Panc1 (cell line): ENCODE measurements at regions not wholly inside any gene's neighbourhood (a gene's known extent, or its start where the extent isn't known, plus 50 kb on each side); places are given as distances from the start of the nearest gene placed in this dataset.

Experiments
- ATAC-seq: fragments of 200-7000 bp; cut with Tn5 transposase; 2 replicates; pipeline ENCODE4 v1.9.1; 2020; ENCODE audit warnings: mild to moderate bottlenecking, moderate library complexity
- BruUV-seq: library from RNA; stranded (reverse); fragments of 400-500 nt; replicated peaks from 2 replicates; lab custom pipeline; 2021; lab: Mats Ljungman, UMichigan
- CTCF ChIA-PET: fragments of 300-600 bp; sonication (Branson Sonifier 250); formaldehyde crosslinking; loops from one replicate; lab custom pipeline; 2022; ENCODE audit warnings: antibody characterized with exemption; lab: Charles Lee
- POLR2A ChIA-PET: fragments of 300-600 bp; sonication (Branson Sonifier 250); formaldehyde crosslinking; loops from one replicate; lab custom pipeline; 2022; ENCODE audit warnings: antibody characterized with exemption; lab: Charles Lee
- DNase-seq: peaks from one replicate; pipeline ENCODE4 v3.0.0-alpha.2; 2010; ENCODE audit warnings: low read depth, low spot score
- H3K27ac ChIP-seq: 2 replicates; pipeline ENCODE4 v1.5.1; 2011; ENCODE audit warnings: mild to moderate bottlenecking, low read length, inconsistent platforms
- H3K27me3 ChIP-seq: fragments of 200-500 bp; sonication (Bioruptor generic); 2 replicates; pipeline ENCODE4 v1.6.0; 2014; ENCODE audit warnings: low read length, inconsistent platforms; ENCODE audit not compliant: control insufficient read depth, insufficient read depth
- H3K36me3 ChIP-seq: fragments of 200-500 bp; sonication (Bioruptor generic); 2 replicates; pipeline ENCODE4 v1.5.1; 2014; ENCODE audit warnings: inconsistent platforms, mild to moderate bottlenecking, low read length, moderate library complexity; ENCODE audit not compliant: control insufficient read depth, insufficient read depth
- H3K4me1 ChIP-seq: 2 replicates; pipeline ENCODE4 v1.5.1; 2011; ENCODE audit warnings: inconsistent platforms, mild to moderate bottlenecking, low read length, moderate library complexity; ENCODE audit not compliant: control insufficient read depth, insufficient read depth
- H3K4me3 ChIP-seq, 2 experiments: 2 replicates each; pipeline ENCODE4 v1.5.1; 2011 to 2012; ENCODE audit warnings: low read depth in 2 of 2, low read length in 2 of 2, mild to moderate bottlenecking in 2 of 2, inconsistent platforms in 1 of 2, moderate library complexity in 1 of 2
- H3K9me3 ChIP-seq: fragments of 200-500 bp; sonication (Bioruptor generic); 2 replicates; pipeline ENCODE4 v1.5.1; 2014; ENCODE audit warnings: low read depth, mild to moderate bottlenecking, inconsistent platforms, low read length, moderate library complexity; ENCODE audit not compliant: control insufficient read depth, insufficient read depth
- CTCF ChIP-seq: fragments of 450-650 bp; IDR thresholded peaks from 2 replicates; pipeline ENCODE4 v1.5.1; 2017; ENCODE audit warnings: mild to moderate bottlenecking
- POLR2AphosphoS5 ChIP-seq: IDR thresholded peaks from 2 replicates; pipeline ENCODE4 v1.6.1; 2012; ENCODE audit warnings: mild to moderate bottlenecking, low read depth, low read length, moderate library complexity
- REST ChIP-seq, 2 experiments: IDR thresholded peaks; 2 replicates each; pipeline ENCODE4 v1.6.1; 2011 to 2012; ENCODE audit warnings: low read depth in 2 of 2, control low read depth in 1 of 2, low read length in 1 of 2, mild to moderate bottlenecking in 1 of 2, moderate library complexity in 1 of 2; ENCODE audit not compliant: insufficient read depth in 1 of 2
- SIN3A ChIP-seq: IDR thresholded peaks from 2 replicates; pipeline ENCODE4 v1.6.1; 2012; ENCODE audit warnings: low read depth, mild to moderate bottlenecking, low read length, moderate library complexity, borderline replicate concordance; ENCODE audit not compliant: insufficient read depth
- TCF7L2 ChIP-seq: IDR thresholded peaks from 2 replicates; pipeline ENCODE4 v1.6.1; 2011; ENCODE audit warnings: mild to moderate bottlenecking, low read depth, low read length, inconsistent platforms
- in situ Hi-C: cut with HindIII; loops from 2 replicates; pipeline ENCODE4 v1.10.0; 2016; ENCODE audit warnings: low sequenced_read_pairs, low pct_unique_long_range_greater_than_20kb
- intact Hi-C: fragments of 100-400 bp; cut with micrococcal nuclease; formaldehyde crosslinking; loops from one replicate; pipeline ENCODE4 v1.10.0; 2022; ENCODE audit not compliant: unreplicated experiment

GRCh38 chr5:60259730-60260129 is 366.2 kb upstream of the PDE4D start:
- H3K27ac ChIP-seq, result no peak overlapping the region
- BruUV-seq, result no TSS peak
- DNase-seq, result no peak
- ATAC-seq, result no peak
- no peaks in the 10 kb centered on the region for H3K36me3 ChIP-seq
- intact Hi-C loops, result no loop called here
- no peaks in the 10 kb centered on the region for H3K4me1 ChIP-seq
- in situ Hi-C loops, result no loop called here
- no peaks in the 10 kb centered on the region for H3K9me3 ChIP-seq
- TF ChIP-seq TCF7L2 (no peak), SIN3A (no peak), POLR2AphosphoS5 (no peak), CTCF (no peak), REST (IDR thresholded peaks at IDR 0.05; ENCODE audit: insufficient read depth in 1 of 2, low read depth in 2 of 2, low read length in 1 of 2) (no peak)
- ChIA-PET POLR2A (no interaction called here), CTCF (no interaction called here)
- H3K4me3 ChIP-seq, result no peak overlapping the region
- no peaks in the 10 kb centered on the region for H3K27me3 ChIP-seq

DNA sequence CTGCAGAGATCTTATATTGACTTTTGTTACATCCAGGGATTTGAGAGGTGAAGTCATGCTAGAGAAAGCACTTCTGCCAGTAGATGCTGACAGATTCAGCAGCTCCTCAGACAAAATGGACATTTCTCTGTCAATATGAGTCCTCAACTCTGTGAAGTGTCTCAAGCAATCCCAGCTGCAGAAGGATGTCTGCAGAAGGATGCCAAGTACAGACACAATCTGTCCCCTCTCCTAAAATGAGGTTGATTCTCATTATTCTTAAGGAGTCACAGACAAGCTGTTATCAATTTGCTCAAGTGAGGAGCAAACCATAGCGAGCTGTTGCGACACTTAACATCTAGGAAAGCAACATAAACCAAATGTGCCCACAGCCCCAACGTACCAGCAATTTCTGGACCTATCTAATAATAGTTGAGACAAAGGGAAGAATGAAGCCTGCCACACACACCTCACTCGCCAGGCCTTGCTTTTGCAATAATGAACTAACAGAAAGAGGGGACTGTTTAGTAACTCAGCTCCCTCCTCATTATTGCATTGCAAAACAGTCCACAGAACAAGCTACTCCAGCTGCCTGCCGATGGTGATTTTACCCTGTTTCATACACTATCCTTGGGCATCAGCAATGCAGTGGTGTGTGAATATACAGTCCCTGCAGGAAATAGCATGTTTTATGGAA is 364.2 kb upstream of the PDE4D start:
- intact Hi-C loops (no loop called here), in situ Hi-C loops (no loop called here)
- Histone ChIP-seq H3K27me3 (no peaks in the 10 kb centered on the region), H3K9me3 (no peaks in the 10 kb centered on the region), H3K36me3 (no peaks in the 10 kb centered on the region), H3K4me3 (no peak overlapping the region), H3K27ac (no peak overlapping the region), H3K4me1 (no peaks in the 10 kb centered on the region)
- ChIA-PET POLR2A (no interaction called here), CTCF (no interaction called here)
- DNase-seq (no peak), ATAC-seq (no peak)
- BruUV-seq, result no TSS peak
- TF ChIP-seq CTCF, result no peak
